ENCODE measurements at regions not wholly inside any gene's neighbourhood (a gene's known extent, or its start where the extent isn't known, plus 50 kb on each side); places are given as distances from the start of the nearest gene placed in this dataset.

- no peak overlapping the region for H3K27ac Mint-ChIP-seq
- no peaks in the 10 kb centered on the region for H3K36me3 Mint-ChIP-seq
- H3K27me3 Mint-ChIP-seq, result peaks cover 27% of the 10 kb centered on the region
- no peak overlapping the region for H3K4me3 Mint-ChIP-seq
- H3K4me1 Mint-ChIP-seq (ENCODE audit: low read depth), result no peaks in the 10 kb centered on the region
- no peaks in the 10 kb centered on the region for H3K9me3 Mint-ChIP-seq (ENCODE audit: low read depth)
These were observed 559.1 kb downstream of the MIAT start for GRCh38 chr22:27216444-27216843.

DNA sequence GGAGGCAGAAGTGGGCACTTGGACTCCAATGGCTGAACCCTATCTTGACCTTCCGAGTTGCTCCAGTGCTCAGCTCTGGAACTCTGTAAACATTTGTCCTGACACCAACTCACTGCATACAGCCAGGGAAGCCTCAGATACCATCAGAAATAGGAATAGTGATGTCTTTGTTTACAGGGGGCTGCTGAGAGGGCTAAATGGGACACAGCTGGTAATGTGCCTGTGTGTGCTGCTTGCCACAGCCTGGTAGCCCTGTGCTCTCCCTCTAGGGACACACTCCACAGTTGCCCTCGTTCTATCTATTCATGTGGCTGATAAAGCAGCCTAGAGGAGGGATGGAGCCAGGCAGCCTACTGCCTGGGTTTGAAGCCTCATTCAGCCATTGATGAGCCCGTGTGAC lies 559.8 kb downstream of the MIAT start:
- Mint-ChIP-seq H3K4me1 (ENCODE audit: low read depth) (no peaks in the 10 kb centered on the region), H3K9me3 (ENCODE audit: low read depth) (no peaks in the 10 kb centered on the region), H3K27me3 (peaks cover 23% of the 10 kb centered on the region), H3K4me3 (no peak overlapping the region), H3K36me3 (no peaks in the 10 kb centered on the region), H3K27ac (no peak overlapping the region)

GRCh38 chr22:27218012-27218920 lies 560.9 kb downstream of the MIAT start:
- Mint-ChIP-seq H3K4me3 (no peak overlapping the region), H3K27me3 (peaks cover 19% of the 10 kb centered on the region), H3K4me1 (ENCODE audit: low read depth) (no peaks in the 10 kb centered on the region), H3K36me3 (no peaks in the 10 kb centered on the region), H3K9me3 (ENCODE audit: low read depth) (no peaks in the 10 kb centered on the region), H3K27ac (no peak overlapping the region)

- Mint-ChIP-seq H3K27me3 (peaks cover 14% of the 10 kb centered on the region), H3K4me1 (ENCODE audit: low read depth) (no peaks in the 10 kb centered on the region), H3K9me3 (ENCODE audit: low read depth) (no peaks in the 10 kb centered on the region), H3K36me3 (no peaks in the 10 kb centered on the region), H3K27ac (no peak overlapping the region), H3K4me3 (no peak overlapping the region)
These were observed 561.6 kb downstream of the MIAT start for GRCh38 chr22:27219036-27219435.

GRCh38 chr22:27220339-27220738 lies 563.0 kb downstream of the MIAT start:
- Mint-ChIP-seq H3K4me1 (ENCODE audit: low read depth) (no peaks in the 10 kb centered on the region), H3K27me3 (peaks cover 13% of the 10 kb centered on the region), H3K36me3 (no peaks in the 10 kb centered on the region)

GRCh38 chr22:27222178-27222577 lies 564.8 kb downstream of the MIAT start:
- H3K9me3 Mint-ChIP-seq (ENCODE audit: low read depth), result no peaks in the 10 kb centered on the region

More at GRCh38 chr22:27220339-27220738, 563.0 kb downstream of the MIAT start:
- no peaks in the 10 kb centered on the region for H3K9me3 Mint-ChIP-seq (ENCODE audit: low read depth)
- H3K4me3 Mint-ChIP-seq, result no peak overlapping the region
- H3K27ac Mint-ChIP-seq, result no peak overlapping the region

GRCh38 chr22:27223317-27224177 lies 566.2 kb downstream of the MIAT start:
- Mint-ChIP-seq H3K9me3 (ENCODE audit: low read depth) (no peaks in the 10 kb centered on the region), H3K4me1 (ENCODE audit: low read depth) (no peaks in the 10 kb centered on the region), H3K27ac (no peak overlapping the region), H3K4me3 (no peak overlapping the region), H3K27me3 (peaks cover 7% of the 10 kb centered on the region), H3K36me3 (no peaks in the 10 kb centered on the region)

More at GRCh38 chr22:27222178-27222577, 564.8 kb downstream of the MIAT start:
- H3K36me3 Mint-ChIP-seq, result no peaks in the 10 kb centered on the region
- H3K4me1 Mint-ChIP-seq (ENCODE audit: low read depth), result no peaks in the 10 kb centered on the region
- no peak overlapping the region for H3K27ac Mint-ChIP-seq
- H3K4me3 Mint-ChIP-seq, result no peak overlapping the region
- peaks cover 11% of the 10 kb centered on the region for H3K27me3 Mint-ChIP-seq

GRCh38 chr22:27224485-27225374 lies 567.3 kb downstream of the MIAT start:
- Mint-ChIP-seq H3K27me3 (peaks cover 7% of the 10 kb centered on the region), H3K36me3 (no peaks in the 10 kb centered on the region), H3K27ac (no peak overlapping the region), H3K4me3 (no peak overlapping the region), H3K9me3 (ENCODE audit: low read depth) (no peaks in the 10 kb centered on the region), H3K4me1 (ENCODE audit: low read depth) (no peaks in the 10 kb centered on the region)

DNA sequence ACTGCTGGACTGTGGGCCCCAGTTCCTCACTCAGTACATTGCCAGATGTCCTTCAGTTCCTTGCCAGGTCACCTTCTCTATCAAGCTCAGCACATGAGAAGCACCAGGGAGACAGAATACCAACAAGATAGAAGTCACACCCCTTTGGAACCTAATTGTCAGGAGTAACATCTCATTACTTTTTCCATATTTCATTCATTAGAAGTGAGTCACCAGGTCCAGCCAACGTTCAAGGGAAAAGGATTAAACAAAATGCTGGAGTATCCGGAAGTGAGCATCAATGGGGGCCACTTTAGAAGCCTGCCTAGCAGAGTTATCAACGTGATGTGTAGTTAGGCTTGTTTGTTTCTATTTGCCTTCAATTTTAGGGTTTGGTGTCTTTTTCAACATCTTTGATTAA lies 569.3 kb downstream of the MIAT start:
- H3K27me3 Mint-ChIP-seq, result peaks cover 10% of the 10 kb centered on the region
- H3K36me3 Mint-ChIP-seq, result no peaks in the 10 kb centered on the region
- H3K9me3 Mint-ChIP-seq (ENCODE audit: low read depth), result no peaks in the 10 kb centered on the region
- no peak overlapping the region for H3K27ac Mint-ChIP-seq
- no peaks in the 10 kb centered on the region for H3K4me1 Mint-ChIP-seq (ENCODE audit: low read depth)
- H3K4me3 Mint-ChIP-seq, result no peak overlapping the region

DNA sequence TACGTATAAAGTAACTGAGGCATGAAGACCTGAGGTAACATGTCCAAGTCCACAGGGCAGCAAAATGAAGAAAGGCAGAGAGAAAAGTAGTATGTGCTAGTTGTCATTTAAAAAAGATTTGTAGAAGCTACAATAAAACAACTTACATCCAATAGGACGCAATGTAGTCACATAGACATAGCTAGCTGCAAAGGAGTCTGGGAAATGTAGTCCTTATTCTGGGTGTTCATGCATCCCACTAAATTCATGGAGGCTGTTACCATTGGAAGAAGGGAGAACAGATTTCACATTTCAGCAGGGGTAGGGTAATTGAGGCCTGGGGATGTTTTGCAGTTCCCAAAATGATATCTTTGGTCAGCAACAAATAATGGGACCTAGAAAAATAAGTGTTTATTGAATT lies 571.4 kb downstream of the MIAT start:
- Mint-ChIP-seq H3K4me1 (ENCODE audit: low read depth) (no peaks in the 10 kb centered on the region), H3K9me3 (ENCODE audit: low read depth) (no peaks in the 10 kb centered on the region), H3K27me3 (peaks cover 12% of the 10 kb centered on the region), H3K36me3 (no peaks in the 10 kb centered on the region), H3K4me3 (no peak overlapping the region), H3K27ac (no peak overlapping the region)

DNA sequence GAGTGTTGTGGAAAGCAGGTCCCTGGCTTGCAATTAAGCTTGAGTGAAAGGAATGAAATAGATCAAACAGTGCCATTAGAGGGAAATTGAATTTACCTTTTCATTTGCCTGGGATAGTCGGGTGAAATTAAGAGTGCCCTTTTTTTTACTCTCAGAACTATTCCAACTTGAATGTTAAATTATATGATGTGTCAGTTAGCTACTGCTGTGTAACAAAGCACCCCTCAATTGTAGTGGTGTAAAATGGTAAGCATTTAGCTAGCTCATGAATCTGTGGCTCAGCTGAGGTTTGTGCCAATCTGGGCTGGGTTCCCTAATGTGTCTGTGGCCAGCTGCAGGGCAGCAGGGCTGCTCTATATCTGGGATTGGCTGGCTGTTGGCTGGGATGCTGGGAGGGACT lies 571.4 kb downstream of the MN1 start:
- Mint-ChIP-seq H3K27me3 (peaks cover 11% of the 10 kb centered on the region), H3K36me3 (no peaks in the 10 kb centered on the region), H3K27ac (no peak overlapping the region), H3K4me1 (ENCODE audit: low read depth) (no peaks in the 10 kb centered on the region), H3K4me3 (no peak overlapping the region), H3K9me3 (ENCODE audit: low read depth) (no peaks in the 10 kb centered on the region)

DNA sequence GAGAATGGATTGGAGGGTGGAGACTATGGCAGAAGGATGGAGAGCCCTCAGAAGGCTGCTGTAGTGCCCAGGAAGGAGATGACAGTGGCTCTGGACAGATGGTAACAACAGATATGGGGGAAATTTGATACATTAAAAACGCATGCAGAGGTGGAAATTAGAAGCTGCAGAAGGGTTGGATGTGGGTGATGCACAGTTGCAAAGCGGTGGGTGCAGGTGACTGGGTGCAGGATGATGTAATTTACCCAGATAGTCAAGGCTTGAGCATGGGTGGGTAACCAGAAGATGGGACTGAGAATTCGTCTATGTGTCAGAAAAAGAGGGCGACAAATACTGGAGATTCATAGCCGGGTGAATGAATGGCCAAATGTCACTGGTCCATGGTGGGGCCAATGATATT lies 570.3 kb downstream of the MN1 start:
- H3K27me3 Mint-ChIP-seq, result peaks cover 11% of the 10 kb centered on the region
- H3K4me3 Mint-ChIP-seq, result no peak overlapping the region
- H3K27ac Mint-ChIP-seq, result no peak overlapping the region
- no peaks in the 10 kb centered on the region for H3K36me3 Mint-ChIP-seq
- no peaks in the 10 kb centered on the region for H3K4me1 Mint-ChIP-seq (ENCODE audit: low read depth)
- no peaks in the 10 kb centered on the region for H3K9me3 Mint-ChIP-seq (ENCODE audit: low read depth)

- no peaks in the 10 kb centered on the region for H3K4me1 Mint-ChIP-seq (ENCODE audit: low read depth)
- H3K27ac Mint-ChIP-seq, result no peak overlapping the region
- H3K27me3 Mint-ChIP-seq, result peaks cover 10% of the 10 kb centered on the region
- no peak overlapping the region for H3K4me3 Mint-ChIP-seq
- H3K36me3 Mint-ChIP-seq, result no peaks in the 10 kb centered on the region
- no peaks in the 10 kb centered on the region for H3K9me3 Mint-ChIP-seq (ENCODE audit: low read depth)
These were observed 569.5 kb downstream of the MN1 start for GRCh38 chr22:27232077-27232476.

DNA sequence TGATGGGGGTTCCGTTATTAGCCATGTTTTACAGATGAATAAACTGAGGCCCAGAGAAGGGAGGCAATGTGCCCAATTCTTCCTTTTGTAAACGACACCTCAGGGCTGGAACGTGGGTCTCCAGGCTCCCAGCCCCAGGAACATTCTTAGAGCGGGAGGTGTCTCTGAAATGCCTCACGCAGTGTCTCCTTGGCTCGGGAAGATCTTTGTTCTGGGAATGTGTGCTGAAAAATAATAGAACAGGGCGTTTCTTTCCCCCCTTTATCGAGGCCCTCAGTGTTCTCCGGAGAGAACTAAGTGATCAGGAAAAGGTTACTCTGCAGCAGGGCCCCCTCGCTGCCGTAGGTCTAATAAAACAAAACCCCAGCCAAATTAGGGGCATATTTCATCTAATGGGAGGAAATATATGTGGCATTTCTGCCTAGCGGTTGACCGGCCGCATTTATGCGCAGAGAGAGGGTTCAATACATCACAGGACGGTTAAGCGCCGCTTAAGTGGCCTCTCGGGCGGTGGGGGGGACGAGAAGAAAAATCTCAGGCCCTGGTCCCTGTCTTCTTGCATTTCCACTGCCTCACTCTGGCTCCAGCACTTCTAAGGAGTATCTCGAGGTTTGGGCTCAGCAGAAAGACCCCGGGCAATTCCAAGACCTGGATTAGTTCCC lies 564.3 kb downstream of the MN1 start:
- Mint-ChIP-seq H3K36me3 (no peaks in the 10 kb centered on the region), H3K27ac (no peak overlapping the region), H3K9me3 (ENCODE audit: low read depth) (no peaks in the 10 kb centered on the region), H3K4me3 (no peak overlapping the region), H3K27me3 (peaks cover 6% of the 10 kb centered on the region), H3K4me1 (ENCODE audit: low read depth) (no peaks in the 10 kb centered on the region)
